ENCODE measurements at regions not wholly inside any gene's neighbourhood (a gene's known extent, or its start where the extent isn't known, plus 50 kb on each side); places are given as distances from the start of the nearest gene placed in this dataset.
A peak's percentile ranks its signal among the peaks of the same experiment; 100 is the strongest.

DNA sequence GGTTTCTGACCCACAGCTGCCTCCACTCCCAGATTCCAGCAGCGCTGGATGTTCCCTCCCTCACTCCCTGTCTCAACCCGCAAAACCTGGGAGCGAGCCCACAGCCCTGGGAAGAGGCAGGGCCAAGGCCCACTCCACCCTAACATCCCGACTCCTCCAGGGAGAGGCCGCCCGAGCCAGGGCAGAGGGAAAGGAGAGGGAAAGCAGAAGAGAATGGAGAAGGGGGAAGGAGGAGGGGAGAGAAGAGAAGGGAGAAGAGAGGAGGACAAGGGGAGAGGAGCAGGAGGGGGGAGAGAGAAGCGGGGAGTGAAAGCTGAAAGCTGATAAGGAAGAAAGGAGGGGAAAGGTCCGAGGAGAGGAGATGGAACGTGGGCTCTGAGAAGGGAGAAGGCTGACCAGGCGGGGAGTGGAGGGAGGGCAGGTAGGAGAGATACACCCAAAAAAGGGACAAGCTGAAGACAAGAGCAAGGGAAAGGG, 120.2 kb upstream of the PJA1 start:
- H3K9me3 ChIP-seq (ENCODE audit: control insufficient read depth in 4 of 4, insufficient read depth in 3 of 4, low read length in 3 of 4), result no peaks in the 10 kb centered on the region
- no peak overlapping the region for H3K4me3 ChIP-seq
- no peaks in the 10 kb centered on the region for H3K36me3 ChIP-seq (ENCODE audit: control insufficient read depth in 4 of 4, insufficient read depth in 4 of 4, low read length in 4 of 4)
- TF ChIP-seq CTCF (IDR thresholded peaks at IDR 0.05; ENCODE audit: control extremely low read depth, extremely low read depth), result no peak
- DNase-seq (peak; percentile 84 to 86 (median 85)), ATAC-seq (ENCODE audit: insufficient read depth, low FRiP score) (peak; percentile 36)
- H3K27me3 ChIP-seq (ENCODE audit: control insufficient read depth in 3 of 3, insufficient read depth in 3 of 3, low read length in 2 of 3), result peaks cover 0 to 7% (median 4%) of the 10 kb centered on the region in 3 donors
- WGBS, 2 donors, result 45 to 54% methylated on average over 10 of the region's 10 CpGs
- H3K4me1 ChIP-seq (ENCODE audit: control insufficient read depth in 5 of 5, insufficient read depth in 5 of 5, low read length in 5 of 5), result peaks cover 0 to 56% (median 11%) of the 10 kb centered on the region in 5 donors
- H3K9ac ChIP-seq (ENCODE audit: insufficient read depth in 1 of 2, low read length in 2 of 2), result no peak overlapping the region
- H3K27ac ChIP-seq (ENCODE audit: low read depth in 1 of 2, low read length in 1 of 2), result no peak overlapping the region

GRCh38 chrX:69284491-69284890, 119.2 kb upstream of the PJA1 start:
- Histone ChIP-seq H3K9me3 (ENCODE audit: control insufficient read depth in 4 of 4, insufficient read depth in 3 of 4, low read length in 3 of 4) (peaks cover 0 to under 1% (median 0%) of the 10 kb centered on the region in 4 donors), H3K9ac (ENCODE audit: insufficient read depth in 1 of 2, low read length in 2 of 2) (no peak overlapping the region), H3K4me1 (ENCODE audit: control insufficient read depth in 5 of 5, insufficient read depth in 5 of 5, low read length in 5 of 5) (peaks cover 0 to 61% (median 16%) of the 10 kb centered on the region in 5 donors), H3K27ac (ENCODE audit: low read depth in 1 of 2, low read length in 1 of 2) (no peak overlapping the region), H3K27me3 (ENCODE audit: control insufficient read depth in 3 of 3, insufficient read depth in 3 of 3, low read length in 2 of 3) (peaks cover 0 to 7% (median 4%) of the 10 kb centered on the region in 3 donors), H3K36me3 (ENCODE audit: control insufficient read depth in 4 of 4, insufficient read depth in 4 of 4, low read length in 4 of 4) (no peaks in the 10 kb centered on the region), H3K4me3 (no peak overlapping the region)
- no peak for TF ChIP-seq CTCF (IDR thresholded peaks at IDR 0.05; ENCODE audit: control extremely low read depth, extremely low read depth)
- no peak for DNase-seq
- 82 to 90% methylated on average over 8 of the region's 8 CpGs for WGBS, 2 donors
- no peak for ATAC-seq (ENCODE audit: insufficient read depth, low FRiP score)

- no peaks in the 10 kb centered on the region for H3K36me3 ChIP-seq (ENCODE audit: control insufficient read depth in 4 of 4, insufficient read depth in 4 of 4, low read length in 4 of 4)
- H3K9ac ChIP-seq (ENCODE audit: insufficient read depth in 1 of 2, low read length in 2 of 2), result no peak overlapping the region
- no peak overlapping the region for H3K27ac ChIP-seq (ENCODE audit: low read depth in 1 of 2, low read length in 1 of 2)
- H3K9me3 ChIP-seq (ENCODE audit: control insufficient read depth in 4 of 4, insufficient read depth in 3 of 4, low read length in 3 of 4), result peaks cover 0 to 3% (median 0%) of the 10 kb centered on the region in 4 donors
- H3K4me3 ChIP-seq, result no peak overlapping the region
- 68 to 83% methylated on average over 10 of the region's 10 CpGs for WGBS, 2 donors
- H3K4me1 ChIP-seq (ENCODE audit: control insufficient read depth in 5 of 5, insufficient read depth in 5 of 5, low read length in 5 of 5), result peaks cover 0 to 68% (median 16%) of the 10 kb centered on the region in 5 donors
- H3K27me3 ChIP-seq (ENCODE audit: control insufficient read depth in 3 of 3, insufficient read depth in 3 of 3, low read length in 2 of 3), result peaks cover 0 to 3% (median 0%) of the 10 kb centered on the region in 3 donors
- no peak for ATAC-seq (ENCODE audit: insufficient read depth, low FRiP score)
- no peak for DNase-seq
- TF ChIP-seq CTCF (IDR thresholded peaks at IDR 0.05; ENCODE audit: control extremely low read depth, extremely low read depth), result no peak
Observed at GRCh38 chrX:69282893-69283690, 117.8 kb upstream of the PJA1 start.

Measured in lung (tissue), 11 donors.